ENCODE measurements at regions not wholly inside any gene's neighbourhood (a gene's known extent, or its start where the extent isn't known, plus 50 kb on each side); places are given as distances from the start of the nearest gene placed in this dataset.

- no peak for TF ChIP-seq ZNF318 (CRISPR knock-in tag; IDR thresholded peaks at IDR 0.05)
- no peak for TF ChIP-seq SIN3A (IDR thresholded peaks at IDR 0.05; ENCODE audit: borderline replicate concordance, low read depth, low read length)
- no peak for TF ChIP-seq ZNF484 (CRISPR knock-in tag; IDR thresholded peaks at IDR 0.05; ENCODE audit: borderline replicate concordance, low read depth)
- no peak for TF ChIP-seq NFIC (IDR thresholded peaks at IDR 0.05; ENCODE audit: low read length)
- no peak for TF ChIP-seq NFYB (CRISPR knock-in tag; IDR thresholded peaks at IDR 0.05)
- TF ChIP-seq MEF2D (CRISPR knock-in tag; IDR thresholded peaks at IDR 0.05), result no peak
- no peak for TF ChIP-seq ELF4 (CRISPR knock-in tag; IDR thresholded peaks at IDR 0.05; ENCODE audit: borderline replicate concordance)
- no peak for TF ChIP-seq NR3C1 (CRISPR knock-in tag; IDR thresholded peaks at IDR 0.05)
- no peak for TF ChIP-seq GABPA (IDR thresholded peaks at IDR 0.05; ENCODE audit: low read depth, low read length)
- TF ChIP-seq GABPA (CRISPR knock-in tag; IDR thresholded peaks at IDR 0.05; ENCODE audit: low read depth), result no peak
- TF ChIP-seq CTCF (CRISPR knock-in tag; IDR thresholded peaks at IDR 0.05), result no peak
- TF ChIP-seq JUND (CRISPR knock-in tag; IDR thresholded peaks at IDR 0.05), result no peak
Measured at GRCh38 chr12:74889073-74889472, 320.6 kb downstream of the KCNC2 start.

Data from HepG2 (cell line).